K562 (cell line): ENCODE measurements at regions not wholly inside any gene's neighbourhood (a gene's known extent, or its start where the extent isn't known, plus 50 kb on each side); places are given as distances from the start of the nearest gene placed in this dataset.
"Not testable (repeated sequence)": the region's sequence is repeated elsewhere in the genome, so short reads cannot be mapped to it uniquely, and the experiment has no call there.

Experiments
- CBFB ChIP-seq: sonication (generic); formaldehyde crosslinking; IDR thresholded peaks from 2 replicates; pipeline ENCODE4 v1.4.0; 2020; ENCODE audit warnings: mild to moderate bottlenecking, missing genetic modification reagents
- CHAMP1 ChIP-seq: fragments of 450-650 bp; IDR thresholded peaks from 2 replicates; pipeline ENCODE4 v1.6.1; 2016; ENCODE audit warnings: mild to moderate bottlenecking
- CSDE1 ChIP-seq, 2 experiments: fragments of 450-650 bp; IDR thresholded peaks; 2 replicates each; pipeline ENCODE4 v1.6.1; 2016; ENCODE audit warnings: mild to moderate bottlenecking in 1 of 2
- ID3 ChIP-seq, 2 experiments: fragments of 250-450 bp in 1 of 2; fragments of 450-650 bp in 1 of 2; sonication (Bioruptor Pico) in 1 of 2; IDR thresholded peaks; 2 replicates each; pipeline versions ENCODE4 v1.6.1 to v1.8.0; 2016 to 2021; ENCODE audit warnings: mild to moderate bottlenecking in 2 of 2, moderate library complexity in 2 of 2, missing compliant biosample characterization in 1 of 2, missing genetic modification characterization in 1 of 2
- KAT8 ChIP-seq: fragments of 450-650 bp; IDR thresholded peaks from 2 replicates; pipeline ENCODE4 v1.6.1; 2016; ENCODE audit warnings: low read depth, mild to moderate bottlenecking
- MTA3 ChIP-seq: fragments of 450-650 bp; formaldehyde crosslinking; IDR thresholded peaks from 2 replicates; pipeline ENCODE4 v1.6.1; 2017; ENCODE audit warnings: mild to moderate bottlenecking, borderline replicate concordance
- NR2C2 ChIP-seq, 2 experiments: fragments of 200-800 bp in 1 of 2; sonication (Bioruptor generic) in 1 of 2; sonication (generic) in 1 of 2; formaldehyde crosslinking in 1 of 2; IDR thresholded peaks; 2 replicates each; pipeline versions ENCODE4 v1.6.1 to v1.8.0; 2016 to 2022; ENCODE audit warnings: mild to moderate bottlenecking in 1 of 2, missing compliant biosample characterization in 1 of 2, missing genetic modification characterization in 1 of 2, missing genetic modification reagents in 1 of 2
- RB1 ChIP-seq: fragments of 450-650 bp; IDR thresholded peaks from 2 replicates; pipeline ENCODE4 v1.6.1; 2017; ENCODE audit warnings: low read depth, mild to moderate bottlenecking
- SETDB1 ChIP-seq: IDR thresholded peaks from one replicate; pipeline ENCODE4 v1.6.1; 2012; ENCODE audit warnings: low read length, control low read depth, inconsistent platforms
- TARDBP ChIP-seq: fragments of 450-650 bp; IDR thresholded peaks from 2 replicates; pipeline ENCODE4 v1.6.1; 2016
- ZNF134 ChIP-seq: fragments of 250-450 bp; sonication (Bioruptor Pico); conservative IDR thresholded peaks from 2 replicates; pipeline ENCODE4 v1.4.0; 2020
- TF ChIP-seq, protein P1 (sequence below): fragments of 450-650 bp; IDR thresholded peaks from 2 replicates; pipeline ENCODE4 v1.6.1; 2014; ENCODE audit warnings: low read depth, mild to moderate bottlenecking, moderate library complexity, borderline replicate concordance
- TF ChIP-seq, protein P2 (sequence below): fragments of 450-650 bp; formaldehyde crosslinking; IDR thresholded peaks from 2 replicates; pipeline ENCODE4 v1.4.0; 2020; ENCODE audit warnings: mild to moderate bottlenecking, moderate library complexity
- TF ChIP-seq, protein P3 (sequence below): sonication (generic); formaldehyde crosslinking; IDR thresholded peaks from 2 replicates; pipeline ENCODE4 v1.9.0; 2022; ENCODE audit warnings: mild to moderate bottlenecking, missing genetic modification reagents
- TF ChIP-seq, protein P4 (sequence below), 2 experiments: fragments of 450-650 bp in 1 of 2; sonication (generic) in 1 of 2; formaldehyde crosslinking in 1 of 2; IDR thresholded peaks in 1 of 2; conservative IDR thresholded peaks in 1 of 2; 2 replicates each; pipeline versions ENCODE4 v1.6.1 to v1.8.1; 2016 to 2023; ENCODE audit warnings: mild to moderate bottlenecking in 2 of 2, moderate library complexity in 2 of 2, inconsistent platforms in 1 of 2, missing genetic modification reagents in 1 of 2
- TF ChIP-seq, protein P5 (sequence below), 2 experiments: fragments of 450-650 bp; conservative IDR thresholded peaks; 2 replicates each; pipeline ENCODE4 v1.6.1; 2017; ENCODE audit warnings: mild to moderate bottlenecking in 2 of 2, moderate library complexity in 2 of 2

DNA sequence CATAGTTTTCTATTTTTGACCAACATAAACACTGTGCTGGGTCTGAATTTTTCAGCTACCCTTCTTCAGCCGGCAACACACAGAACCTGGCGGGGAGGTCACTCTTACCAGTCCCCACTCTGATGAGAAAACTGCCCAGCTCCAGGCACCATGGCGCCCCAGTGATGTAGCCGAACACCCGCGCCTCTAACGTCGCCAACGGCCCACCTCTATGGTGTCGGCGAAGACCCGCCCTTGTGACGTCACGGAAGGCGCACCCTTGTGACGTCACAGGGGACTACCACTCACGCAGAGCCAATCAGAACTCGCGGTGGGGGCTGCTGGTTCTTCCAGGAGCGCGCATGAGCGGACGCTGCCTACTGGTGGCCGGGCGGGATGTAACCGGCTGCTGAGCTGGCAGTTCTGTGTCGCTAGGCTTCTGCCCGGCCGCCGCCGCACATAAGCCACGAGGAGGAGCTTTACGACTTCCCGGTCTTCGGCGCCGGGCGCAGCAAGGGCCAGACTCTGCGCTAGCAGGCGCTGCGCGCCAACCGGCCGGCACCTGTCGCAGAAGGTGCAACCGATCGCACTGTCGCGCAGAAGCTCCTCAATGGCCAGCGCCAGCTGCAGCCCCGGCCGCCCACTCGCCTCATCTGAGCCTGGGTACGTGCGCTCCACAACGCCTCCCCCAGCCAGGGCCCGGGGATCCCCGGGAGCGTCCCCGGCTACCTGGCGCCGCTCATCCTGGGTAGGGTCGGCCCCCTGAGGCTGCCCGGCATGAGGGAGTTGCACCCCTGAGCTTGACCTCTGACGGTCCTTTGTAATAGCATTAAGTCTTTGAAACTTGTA is 92.2 kb upstream of the OR4F16 start (continued):
- TF ChIP-seq, protein P1, sequence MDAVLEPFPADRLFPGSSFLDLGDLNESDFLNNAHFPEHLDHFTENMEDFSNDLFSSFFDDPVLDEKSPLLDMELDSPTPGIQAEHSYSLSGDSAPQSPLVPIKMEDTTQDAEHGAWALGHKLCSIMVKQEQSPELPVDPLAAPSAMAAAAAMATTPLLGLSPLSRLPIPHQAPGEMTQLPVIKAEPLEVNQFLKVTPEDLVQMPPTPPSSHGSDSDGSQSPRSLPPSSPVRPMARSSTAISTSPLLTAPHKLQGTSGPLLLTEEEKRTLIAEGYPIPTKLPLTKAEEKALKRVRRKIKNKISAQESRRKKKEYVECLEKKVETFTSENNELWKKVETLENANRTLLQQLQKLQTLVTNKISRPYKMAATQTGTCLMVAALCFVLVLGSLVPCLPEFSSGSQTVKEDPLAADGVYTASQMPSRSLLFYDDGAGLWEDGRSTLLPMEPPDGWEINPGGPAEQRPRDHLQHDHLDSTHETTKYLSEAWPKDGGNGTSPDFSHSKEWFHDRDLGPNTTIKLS = peak; percentile 100
- TF ChIP-seq, protein P2, sequence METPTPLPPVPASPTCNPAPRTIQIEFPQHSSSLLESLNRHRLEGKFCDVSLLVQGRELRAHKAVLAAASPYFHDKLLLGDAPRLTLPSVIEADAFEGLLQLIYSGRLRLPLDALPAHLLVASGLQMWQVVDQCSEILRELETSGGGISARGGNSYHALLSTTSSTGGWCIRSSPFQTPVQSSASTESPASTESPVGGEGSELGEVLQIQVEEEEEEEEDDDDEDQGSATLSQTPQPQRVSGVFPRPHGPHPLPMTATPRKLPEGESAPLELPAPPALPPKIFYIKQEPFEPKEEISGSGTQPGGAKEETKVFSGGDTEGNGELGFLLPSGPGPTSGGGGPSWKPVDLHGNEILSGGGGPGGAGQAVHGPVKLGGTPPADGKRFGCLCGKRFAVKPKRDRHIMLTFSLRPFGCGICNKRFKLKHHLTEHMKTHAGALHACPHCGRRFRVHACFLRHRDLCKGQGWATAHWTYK (CRISPR knock-in tag) = peak; percentile 87; the same call in 1 of the 2 replicates
- TF ChIP-seq, protein P3, sequence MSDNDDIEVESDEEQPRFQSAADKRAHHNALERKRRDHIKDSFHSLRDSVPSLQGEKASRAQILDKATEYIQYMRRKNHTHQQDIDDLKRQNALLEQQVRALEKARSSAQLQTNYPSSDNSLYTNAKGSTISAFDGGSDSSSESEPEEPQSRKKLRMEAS (CRISPR knock-in tag) = peak; percentile 89
- peak; percentile 86 for TF ChIP-seq TARDBP
- TF ChIP-seq CHAMP1 = peak; percentile 87
- TF ChIP-seq CSDE1 (IDR thresholded peaks at IDR 0.05) = peak in 1 of 2 experiments; percentile 99; a peak in 2 of 4 replicates
- peak; percentile 89; the same call in 1 of the 2 replicates for TF ChIP-seq MTA3
- TF ChIP-seq KAT8 = peak; percentile 59; the same call in 1 of the 2 replicates
- TF ChIP-seq SETDB1 = peak; percentile 91
- 0 out of 2 replicates have a peak, but pooled peaks have one; percentile 7 for TF ChIP-seq CBFB
- TF ChIP-seq NR2C2 (CRISPR knock-in tag; IDR thresholded peaks at IDR 0.05) = peak; percentile 81
- TF ChIP-seq NR2C2 (tag; IDR thresholded peaks at IDR 0.05) = peak; percentile 82
- TF ChIP-seq ID3 (CRISPR knock-in tag; IDR thresholded peaks at IDR 0.05) = not testable (repeated sequence)
- TF ChIP-seq ID3 (tag; IDR thresholded peaks at IDR 0.05) = 0 out of 2 replicates have a peak, but pooled peaks have one; percentile 44
- peak; percentile 41 for TF ChIP-seq ZNF134
- TF ChIP-seq, protein P4, sequence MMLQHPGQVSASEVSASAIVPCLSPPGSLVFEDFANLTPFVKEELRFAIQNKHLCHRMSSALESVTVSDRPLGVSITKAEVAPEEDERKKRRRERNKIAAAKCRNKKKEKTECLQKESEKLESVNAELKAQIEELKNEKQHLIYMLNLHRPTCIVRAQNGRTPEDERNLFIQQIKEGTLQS (IDR thresholded peaks at IDR 0.05) = peak; percentile 93
- TF ChIP-seq, protein P4 (CRISPR knock-in tag; conservative IDR thresholded peaks at IDR 0.05) = not testable (repeated sequence)
- peak; percentile 97 for TF ChIP-seq RB1
- TF ChIP-seq, protein P5, sequence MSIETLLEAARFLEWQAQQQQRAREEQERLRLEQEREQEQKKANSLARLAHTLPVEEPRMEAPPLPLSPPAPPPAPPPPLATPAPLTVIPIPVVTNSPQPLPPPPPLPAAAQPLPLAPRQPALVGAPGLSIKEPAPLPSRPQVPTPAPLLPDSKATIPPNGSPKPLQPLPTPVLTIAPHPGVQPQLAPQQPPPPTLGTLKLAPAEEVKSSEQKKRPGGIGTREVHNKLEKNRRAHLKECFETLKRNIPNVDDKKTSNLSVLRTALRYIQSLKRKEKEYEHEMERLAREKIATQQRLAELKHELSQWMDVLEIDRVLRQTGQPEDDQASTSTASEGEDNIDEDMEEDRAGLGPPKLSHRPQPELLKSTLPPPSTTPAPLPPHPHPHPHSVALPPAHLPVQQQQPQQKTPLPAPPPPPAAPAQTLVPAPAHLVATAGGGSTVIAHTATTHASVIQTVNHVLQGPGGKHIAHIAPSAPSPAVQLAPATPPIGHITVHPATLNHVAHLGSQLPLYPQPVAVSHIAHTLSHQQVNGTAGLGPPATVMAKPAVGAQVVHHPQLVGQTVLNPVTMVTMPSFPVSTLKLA (conservative IDR thresholded peaks at IDR 0.05) = peak; percentile 86 to 94
